GM23338 (cell line): ENCODE measurements at regions not wholly inside any gene's neighbourhood (a gene's known extent, or its start where the extent isn't known, plus 50 kb on each side); places are given as distances from the start of the nearest gene placed in this dataset.

Experiments used
- CREB1 ChIP-seq: fragments of 250-450 bp; sonication (Bioruptor Pico); IDR thresholded peaks from 2 replicates; pipeline ENCODE4 v1.5.0; 2020; ENCODE audit warnings: low read depth, mild to moderate bottlenecking, moderate library complexity
- CTCF ChIP-seq, 2 experiments: fragments of 200-600 bp in 1 of 2; sonication (generic) in 1 of 2; conservative IDR thresholded peaks; 2 replicates each; pipeline versions ENCODE4 v1.5.1 to v1.6.1; 2016 to 2017; ENCODE audit warnings: antibody characterized with exemption in 2 of 2, low read depth in 2 of 2, mild to moderate bottlenecking in 2 of 2, moderate library complexity in 1 of 2
- ETS1 ChIP-seq: IDR thresholded peaks from 2 replicates; pipeline ENCODE4 v1.6.1; 2016; ENCODE audit warnings: antibody characterized with exemption
- EZH2 ChIP-seq: fragments of 200-600 bp; sonication (generic); IDR thresholded peaks from one replicate; pipeline ENCODE4 v1.8.0; 2017; ENCODE audit warnings: antibody characterized with exemption, mild to moderate bottlenecking, low read depth; ENCODE audit not compliant: unreplicated experiment
- EZH2phosphoT487 ChIP-seq: fragments of 200-600 bp; sonication (generic); IDR thresholded peaks from one replicate; pipeline ENCODE4 v1.8.1; 2018; ENCODE audit warnings: antibody characterized with exemption; ENCODE audit not compliant: unreplicated experiment
- JUNB ChIP-seq: IDR thresholded peaks from one replicate; pipeline ENCODE4 v1.6.1; 2016; ENCODE audit warnings: antibody characterized with exemption; ENCODE audit not compliant: unreplicated experiment
- NANOG ChIP-seq: IDR thresholded peaks from 2 replicates; pipeline ENCODE4 v1.6.1; 2016; ENCODE audit warnings: antibody characterized with exemption, borderline replicate concordance
- POLR2AphosphoS5 ChIP-seq: IDR thresholded peaks from 2 replicates; pipeline ENCODE4 v1.6.1; 2016; ENCODE audit warnings: antibody characterized with exemption, low read depth
- REST ChIP-seq: IDR thresholded peaks from one replicate; pipeline ENCODE4 v1.6.1; 2018; ENCODE audit warnings: antibody characterized with exemption; ENCODE audit not compliant: unreplicated experiment
- STAT1 ChIP-seq: IDR thresholded peaks from one replicate; pipeline ENCODE4 v1.6.1; 2016; ENCODE audit warnings: antibody characterized with exemption; ENCODE audit not compliant: unreplicated experiment
- ZNF114 ChIP-seq: fragments of 250-450 bp; sonication (Bioruptor Pico); IDR thresholded peaks from 2 replicates; pipeline ENCODE4 v1.5.0; 2020; ENCODE audit warnings: mild to moderate bottlenecking, moderate library complexity
- ZNF331 ChIP-seq: fragments of 250-450 bp; sonication (Bioruptor Pico); IDR thresholded peaks from 2 replicates; pipeline ENCODE4 v1.5.0; 2020; ENCODE audit warnings: low read depth, mild to moderate bottlenecking, moderate library complexity

- no peak for TF ChIP-seq CTCF (conservative IDR thresholded peaks at IDR 0.05; ENCODE audit: low read depth in 2 of 2)
- TF ChIP-seq CREB1 (CRISPR knock-in tag) = no peak
- no peak for TF ChIP-seq ZNF114
- TF ChIP-seq REST = no peak
- TF ChIP-seq JUNB = no peak
- no peak for TF ChIP-seq EZH2phosphoT487
- no peak for TF ChIP-seq POLR2AphosphoS5
- TF ChIP-seq EZH2 = no peak
- TF ChIP-seq STAT1 = no peak
- no peak for TF ChIP-seq NANOG
- no peak for TF ChIP-seq ZNF331 (CRISPR knock-in tag)
- TF ChIP-seq ETS1 = no peak
These were observed 320.2 kb downstream of the MAP2K6 start for GRCh38 chr17:69734656-69735055.
